H1 (cell line): ENCODE measurements at regions not wholly inside any gene's neighbourhood (a gene's known extent, or its start where the extent isn't known, plus 50 kb on each side); places are given as distances from the start of the nearest gene placed in this dataset.

Experiments used
- CTCF ChIA-PET: fragments of 300-600 bp; sonication (Branson Sonifier 250); formaldehyde crosslinking; loops from one replicate; lab custom pipeline; 2021; ENCODE audit not compliant: partially characterized antibody; lab: Charles Lee
- POLR2A ChIA-PET: fragments of 300-600 bp; sonication (Branson Sonifier 250); formaldehyde crosslinking; loops from one replicate; lab custom pipeline; 2021; ENCODE audit warnings: inconsistent platforms; ENCODE audit not compliant: partially characterized antibody; lab: Charles Lee
- DNase-seq, 2 experiments: peaks; one replicate each; pipeline versions ENCODE4 v3.0.0 to v3.0.0-alpha.2; 2010 to 2022; ENCODE audit warnings: low spot score in 2 of 2, low read depth in 1 of 2, mixed read lengths in 1 of 2
- FAIRE-seq: peaks from 2 replicates; lab custom pipeline; 2011; peaks lifted over from hg19 to GRCh38; lab: Jason Lieb, UNC
- H2AFZ ChIP-seq: 2 replicates; pipeline ENCODE4 v1.8.1; 2012; ENCODE audit warnings: low read length, inconsistent platforms
- H2AK5ac ChIP-seq: 2 replicates; pipeline ENCODE4 v1.6.1; 2013; ENCODE audit warnings: low read depth, low read length
- H2BK120ac ChIP-seq: replicated peaks from 2 replicates; pipeline ENCODE3; 2013; ENCODE audit warnings: low read depth, low read length, inconsistent platforms
- H2BK12ac ChIP-seq: 2 replicates; pipeline ENCODE4 v1.6.1; 2013; ENCODE audit warnings: low read depth, low read length
- H2BK15ac ChIP-seq: 2 replicates; pipeline ENCODE4 v1.6.1; 2013; ENCODE audit warnings: low read length
- H2BK20ac ChIP-seq: 2 replicates; pipeline ENCODE4 v1.6.1; 2013; ENCODE audit warnings: low read length
- H2BK5ac ChIP-seq: 2 replicates; pipeline ENCODE4 v1.6.1; 2013; ENCODE audit warnings: low read depth, low read length
- H3K14ac ChIP-seq: 2 replicates; pipeline ENCODE4 v1.6.1; 2013; ENCODE audit warnings: inconsistent platforms; ENCODE audit not compliant: insufficient read length
- H3K18ac ChIP-seq: 2 replicates; pipeline ENCODE4 v1.6.1; 2013; ENCODE audit warnings: low read length; ENCODE audit errors: extremely low read depth
- H3K23ac ChIP-seq: 2 replicates; pipeline ENCODE4 v1.6.1; 2013; ENCODE audit warnings: inconsistent platforms; ENCODE audit not compliant: insufficient read length
- H3K23me2 ChIP-seq: 2 replicates; pipeline ENCODE4 v1.6.1; 2013; ENCODE audit warnings: low read depth, low read length
- H3K27ac ChIP-seq: 2 replicates; pipeline ENCODE4 v1.6.1; 2011; ENCODE audit warnings: low read depth, low read length, inconsistent platforms
- H3K27me3 ChIP-seq, 4 experiments: replicated peaks in 1 of 4; 1 replicate in 1 of 4; 2 replicates in 3 of 4; pipeline versions ENCODE4 v1.6.1 to v1.8.1; 2011 to 2013; ENCODE audit warnings: low read length in 3 of 4, mild to moderate bottlenecking in 3 of 4, inconsistent platforms in 2 of 4, mixed read lengths in 2 of 4, moderate library complexity in 1 of 4; ENCODE audit not compliant: control insufficient read depth in 3 of 4, insufficient read depth in 3 of 4; ENCODE audit errors: extremely low read depth in 1 of 4
- H3K36me3 ChIP-seq, 4 experiments: 2 replicates each; pipeline versions ENCODE4 v1.6.1 to v1.8.1; 2011 to 2013; ENCODE audit warnings: mild to moderate bottlenecking in 4 of 4, low read length in 3 of 4, moderate library complexity in 2 of 4, control low read depth in 1 of 4, inconsistent platforms in 1 of 4; ENCODE audit not compliant: insufficient read depth in 4 of 4, control insufficient read depth in 2 of 4
- H3K4ac ChIP-seq: replicated peaks from 2 replicates; pipeline ENCODE3; 2013; ENCODE audit warnings: low read length, low read depth, mixed read lengths, inconsistent platforms; ENCODE audit not compliant: insufficient read length
- H3K4me1 ChIP-seq, 4 experiments: replicated peaks in 1 of 4; 1 replicate in 1 of 4; 2 replicates in 3 of 4; pipeline versions ENCODE4 v1.6.1 to v1.8.1; 2011 to 2013; ENCODE audit warnings: low read length in 3 of 4, inconsistent platforms in 2 of 4, mixed read lengths in 1 of 4; ENCODE audit not compliant: insufficient read depth in 4 of 4, control insufficient read depth in 3 of 4
- H3K4me2 ChIP-seq, 2 experiments: 2 replicates each; pipeline versions ENCODE4 v1.6.1 to v1.8.1; 2011 to 2013; ENCODE audit warnings: low read depth in 2 of 2, low read length in 2 of 2, control low read depth in 1 of 2, inconsistent platforms in 1 of 2, mild to moderate bottlenecking in 1 of 2; ENCODE audit not compliant: insufficient read depth in 1 of 2
- H3K4me3 ChIP-seq, 4 experiments: fragments of 200-600, 300-600 bp in 1 of 4; sonication (generic), shearing (Covaris generic), sonication (Bioruptor Twin) in 1 of 4; 2 replicates each; pipeline versions ENCODE4 v1.5.1 to v1.8.1; 2011 to 2016; ENCODE audit warnings: low read length in 4 of 4, low read depth in 3 of 4, control low read depth in 2 of 4, inconsistent platforms in 2 of 4, mild to moderate bottlenecking in 2 of 4, mixed read lengths in 1 of 4, moderate library complexity in 1 of 4; ENCODE audit not compliant: insufficient read depth in 2 of 4; ENCODE audit errors: extremely low read depth in 1 of 4
- H3K56ac ChIP-seq: replicated peaks from 2 replicates; pipeline ENCODE3; 2013; ENCODE audit warnings: low read depth, mild to moderate bottlenecking, mixed read lengths, low read length, inconsistent platforms; ENCODE audit not compliant: insufficient read length
- H3K79me1 ChIP-seq: 2 replicates; pipeline ENCODE4 v1.6.1; 2013; ENCODE audit warnings: low read depth, low read length, control low read depth
- H3K79me2 ChIP-seq, 2 experiments: 2 replicates each; pipeline versions ENCODE4 v1.6.1 to v1.8.1; 2012 to 2013; ENCODE audit warnings: low read length in 2 of 2, mild to moderate bottlenecking in 2 of 2, inconsistent platforms in 1 of 2; ENCODE audit not compliant: insufficient read depth in 2 of 2, control insufficient read depth in 1 of 2
- H3K9ac ChIP-seq, 4 experiments: replicated peaks in 1 of 4; 1 replicate in 1 of 4; 2 replicates in 3 of 4; pipeline versions ENCODE4 v1.6.1 to v1.8.1; 2011 to 2013; ENCODE audit warnings: low read depth in 3 of 4, low read length in 3 of 4, control low read depth in 2 of 4, mild to moderate bottlenecking in 2 of 4, moderate library complexity in 2 of 4, inconsistent platforms in 1 of 4; ENCODE audit errors: extremely low read depth in 1 of 4
- H3K9me3 ChIP-seq, 2 experiments: 2 replicates each; pipeline versions ENCODE4 v1.6.1 to v1.8.1; 2012 to 2013; ENCODE audit warnings: mild to moderate bottlenecking in 2 of 2, moderate library complexity in 2 of 2, control low read depth in 1 of 2, inconsistent platforms in 1 of 2, low read depth in 1 of 2, low read length in 1 of 2, mixed read lengths in 1 of 2; ENCODE audit not compliant: insufficient read depth in 2 of 2
- H4K20me1 ChIP-seq, 2 experiments: replicated peaks in 1 of 2; 2 replicates each; pipeline versions ENCODE3 to v1.8.1; 2011 to 2013; ENCODE audit warnings: inconsistent platforms in 2 of 2, low read length in 2 of 2, mild to moderate bottlenecking in 1 of 2; ENCODE audit not compliant: insufficient read depth in 2 of 2, control insufficient read depth in 1 of 2
- H4K5ac ChIP-seq: 2 replicates; pipeline ENCODE4 v1.6.1; 2013; ENCODE audit warnings: low read length, low read depth, mixed read lengths, inconsistent platforms; ENCODE audit not compliant: insufficient read length
- H4K8ac ChIP-seq: 2 replicates; pipeline ENCODE4 v1.8.0; 2013; ENCODE audit warnings: mild to moderate bottlenecking, moderate library complexity, low read length, inconsistent platforms; ENCODE audit not compliant: insufficient read depth; ENCODE audit errors: extremely low read depth
- H4K91ac ChIP-seq: replicated peaks from 2 replicates; pipeline ENCODE3; 2013; ENCODE audit warnings: low read length, mixed read lengths, inconsistent platforms; ENCODE audit not compliant: insufficient read length
- ASH2L ChIP-seq: fragments of 200-600, 300-600 bp; sonication (generic); IDR thresholded peaks from one replicate; pipeline ENCODE4 v1.7.1; 2017; ENCODE audit warnings: low read length
- CHD2 ChIP-seq: IDR thresholded peaks from 2 replicates; pipeline ENCODE4 v1.6.1; 2012; ENCODE audit warnings: low read length, improper control_type of control experiment
- CTBP2 ChIP-seq: IDR thresholded peaks from 2 replicates; pipeline ENCODE4 v1.7.0; 2011; ENCODE audit warnings: borderline replicate concordance, mild to moderate bottlenecking, moderate library complexity, mixed read lengths, low read length; ENCODE audit not compliant: insufficient read depth, insufficient read length
- JUN ChIP-seq: IDR thresholded peaks from 2 replicates; pipeline ENCODE4 v1.6.1; 2011; ENCODE audit warnings: low read depth, mild to moderate bottlenecking, improper control_type of control experiment, low read length
- RAD21 ChIP-seq, 2 experiments: IDR thresholded peaks in 1 of 2; conservative IDR thresholded peaks in 1 of 2; 2 replicates each; pipeline ENCODE4 v1.6.1; 2011; ENCODE audit warnings: low read depth in 2 of 2, low read length in 2 of 2, improper control_type of control experiment in 1 of 2, inconsistent platforms in 1 of 2, mild to moderate bottlenecking in 1 of 2, moderate library complexity in 1 of 2
- RXRA ChIP-seq: IDR thresholded peaks from 2 replicates; pipeline ENCODE4 v1.6.1; 2011; ENCODE audit warnings: low read depth, mild to moderate bottlenecking, low read length, moderate library complexity; ENCODE audit not compliant: insufficient read depth
- SIN3A ChIP-seq, 2 experiments: IDR thresholded peaks in 1 of 2; conservative IDR thresholded peaks in 1 of 2; 2 replicates each; pipeline ENCODE4 v1.6.1; 2011 to 2012; ENCODE audit warnings: low read length in 2 of 2, improper control_type of control experiment in 1 of 2, low read depth in 1 of 2, mild to moderate bottlenecking in 1 of 2
- YY1 ChIP-seq: IDR thresholded peaks from 2 replicates; pipeline ENCODE4 v1.6.1; 2011; ENCODE audit warnings: low read depth, mild to moderate bottlenecking, low read length
- WGBS, 2 experiments: shearing (Covaris generic) in 1 of 2; methylation state at CpG; one replicate each; pipeline versions ENCODE4 v1.1.6 to v1.1.7; 2013 to 2015; ENCODE audit warnings: low lambda C conversion rate in 2 of 2, mixed read lengths in 2 of 2, inconsistent platforms in 1 of 2, low coverage in 1 of 2, missing lambda C conversion rate in 1 of 2; ENCODE audit not compliant: insufficient replicate concordance in 2 of 2, insufficient coverage in 1 of 2, insufficient read length in 1 of 2; ENCODE audit errors: extremely low coverage in 1 of 2, missing lambda C conversion rate in 1 of 2; 5-methylcytosine and 5-hydroxymethylcytosine counted together

DNA sequence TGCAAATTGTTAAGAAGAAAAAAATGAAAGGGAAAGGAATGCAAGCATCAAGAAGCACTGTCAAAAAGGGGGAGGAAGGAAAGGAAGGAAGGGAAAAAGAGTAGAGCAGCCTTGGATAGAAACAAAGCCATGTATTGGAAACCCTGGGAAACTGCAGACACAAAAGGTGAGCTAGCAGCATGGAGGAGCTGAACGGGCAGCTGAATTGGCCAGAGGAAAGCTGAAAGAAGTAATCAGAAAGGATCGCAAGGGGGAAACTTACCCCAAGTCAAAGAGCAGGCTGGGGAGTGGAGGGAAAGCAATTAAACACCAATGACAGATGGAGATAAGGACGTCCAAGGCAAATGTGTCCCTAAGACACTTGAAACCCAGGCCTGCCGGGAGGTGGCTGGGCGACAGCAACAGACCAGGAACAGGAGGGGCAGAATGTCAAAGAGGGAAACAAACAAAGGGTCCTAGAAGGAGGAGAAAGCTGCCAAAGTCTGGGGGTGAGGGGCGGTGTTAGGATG lies 93.8 kb upstream of the SVIL start:
- H3K4me1 ChIP-seq, result peaks cover 8 to 22% (median 12%) of the 10 kb centered on the region in 4 experiments; a peak in 5 of 7 replicates
- peak overlapping the region; percentile 44; the same call in 1 of the 2 replicates for H3K18ac ChIP-seq
- no peak overlapping the region for H3K56ac ChIP-seq
- no peak overlapping the region for H4K91ac ChIP-seq
- CTCF ChIA-PET, result interaction anchor here (0.6 to 2.5 kb wide), 7 partner anchors 8 to 1029 kb away, joined by 3 to 8 read pairs (median 3); no protein-coding TSS in a partner anchor
- H3K79me2 ChIP-seq, result peaks cover 0 to 38% of the 10 kb centered on the region in 2 experiments; a peak in 2 of 4 replicates
- DNase-seq (no peak), FAIRE-seq (peak; percentile 85)
- no peak overlapping the region for H2AK5ac ChIP-seq
- no peak overlapping the region for H3K4ac ChIP-seq
- 32% methylated on average over 6 of the region's 6 CpGs; no CpG with 5 or more reads in 1 of the 2 experiments for WGBS, 2 experiments
- peak overlapping the region; percentile 32; the same call in 1 of the 2 replicates for H2BK5ac ChIP-seq
- H3K23ac ChIP-seq, result no peak overlapping the region
- H3K9me3 ChIP-seq, result 0 out of 4 replicates have a peak, but pooled peaks cover 2% of the 10 kb centered on the region in 2 experiments
- POLR2A ChIA-PET, result no interaction called here
- H2BK20ac ChIP-seq, result peak overlapping the region; percentile 34; the same call in 1 of the 2 replicates
- peak overlapping the region in 2 of 4 experiments; percentile 5 to 20; a peak in 2 of 8 replicates for H3K4me3 ChIP-seq
- H3K36me3 ChIP-seq, result no peaks in the 10 kb centered on the region; a peak in 1 of 8 replicates
- peaks cover 3% of the 10 kb centered on the region; the same call in 1 of the 2 replicates for H3K79me1 ChIP-seq
- H3K27me3 ChIP-seq, result peaks cover 0 to 4% (median 2%) of the 10 kb centered on the region in 4 experiments; a peak in 4 of 7 replicates
- 0 out of 2 replicates have a peak overlapping the region, but pooled peaks have one; percentile 25 for H3K27ac ChIP-seq
- no peak overlapping the region for H3K14ac ChIP-seq
- peak overlapping the region; percentile 57 to 79 for H3K4me2 ChIP-seq
- peak overlapping the region; percentile 29; the same call in 1 of the 2 replicates for H2BK12ac ChIP-seq
- H3K23me2 ChIP-seq, result peaks cover 2% of the 10 kb centered on the region; the same call in 1 of the 2 replicates
- H3K9ac ChIP-seq, result peak overlapping the region in 2 of 4 experiments; percentile 13 to 37; a peak in 2 of 7 replicates
- H4K5ac ChIP-seq, result no peak overlapping the region
- H4K8ac ChIP-seq, result no peak overlapping the region
- TF ChIP-seq SIN3A (conservative IDR thresholded peaks at IDR 0.05 in 1 of 2, IDR thresholded peaks at IDR 0.05 in 1 of 2; ENCODE audit: low read depth in 1 of 2, low read length in 2 of 2) (0 out of 4 replicates have a peak, but pooled peaks of 1 of the 2 experiments have one; percentile 26), YY1 (no peak), CHD2 (no peak), RAD21 (IDR thresholded peaks at IDR 0.05 in 1 of 2, conservative IDR thresholded peaks at IDR 0.05 in 1 of 2; ENCODE audit: low read depth in 2 of 2, low read length in 2 of 2) (no peak), CTBP2 (no peak), ASH2L (no peak), RXRA (no peak), JUN (no peak)
- TF ChIP-seq, all 59 proteins: peak for 1
- peak overlapping the region; percentile 37; the same call in 1 of the 2 replicates for H2AFZ ChIP-seq
- no peak overlapping the region for H2BK15ac ChIP-seq
- peaks cover 0 to 1% of the 10 kb centered on the region in 2 experiments for H4K20me1 ChIP-seq
- H2BK120ac ChIP-seq, result no peak overlapping the region
